Ectodermal cell (in vitro differentiated cells): ENCODE measurements at regions not wholly inside any gene's neighbourhood (a gene's known extent, or its start where the extent isn't known, plus 50 kb on each side); places are given as distances from the start of the nearest gene placed in this dataset.

Source experiments
- H3K27ac ChIP-seq: 2 replicates; pipeline ENCODE4 v1.7.0; 2013; ENCODE audit warnings: mild to moderate bottlenecking, low read depth, low read length; ENCODE audit not compliant: insufficient read depth, poor library complexity, severe bottlenecking
- H3K27me3 ChIP-seq: 2 replicates; pipeline ENCODE4 v1.7.0; 2013; ENCODE audit warnings: mild to moderate bottlenecking, low read length; ENCODE audit not compliant: insufficient read depth, control insufficient read depth, poor library complexity, severe bottlenecking
- H3K36me3 ChIP-seq: one replicate; pipeline ENCODE4 v1.7.0; 2013; ENCODE audit warnings: low read length; ENCODE audit not compliant: control insufficient read depth, insufficient read depth
- H3K4me1 ChIP-seq: one replicate; pipeline ENCODE4 v1.7.0; 2013; ENCODE audit warnings: low read length; ENCODE audit not compliant: control insufficient read depth, insufficient read depth
- H3K4me3 ChIP-seq: 2 replicates; pipeline ENCODE4 v1.7.0; 2013; ENCODE audit warnings: low read depth, low read length, control low read depth; ENCODE audit not compliant: insufficient read depth
- H3K9me3 ChIP-seq: 2 replicates; pipeline ENCODE4 v1.7.0; 2013; ENCODE audit warnings: mild to moderate bottlenecking, low read length, moderate library complexity; ENCODE audit not compliant: control insufficient read depth
- WGBS, 2 experiments: methylation state at CpG; one replicate each; pipeline ENCODE4 v1.1.7; 2013; ENCODE audit warnings: missing lambda C conversion rate in 2 of 2; 5-methylcytosine and 5-hydroxymethylcytosine counted together

- Histone ChIP-seq H3K27me3 (no peaks in the 10 kb centered on the region), H3K36me3 (no peaks in the 10 kb centered on the region), H3K4me3 (no peak overlapping the region), H3K27ac (no peak overlapping the region), H3K4me1 (no peaks in the 10 kb centered on the region), H3K9me3 (no peaks in the 10 kb centered on the region)
- WGBS, 2 experiments: 54 to 69% methylated on average over 2 of the region's 2 CpGs
Measured at GRCh38 chr4:123455360-123455759, 58.8 kb downstream of the SPRY1 start.

GRCh38 chr4:123462007-123462406 lies 65.4 kb downstream of the SPRY1 start:
- 97 to 100% methylated on average over 1 to 3 of the region's 3 CpGs for WGBS, 2 experiments
- no peak overlapping the region for H3K27ac ChIP-seq
- H3K4me3 ChIP-seq: no peak overlapping the region
- H3K4me1 ChIP-seq: no peaks in the 10 kb centered on the region
- H3K36me3 ChIP-seq: no peaks in the 10 kb centered on the region
- H3K9me3 ChIP-seq: no peaks in the 10 kb centered on the region
- no peaks in the 10 kb centered on the region for H3K27me3 ChIP-seq

- no peak overlapping the region for H3K27ac ChIP-seq
- 29 to 52% methylated on average over 2 to 3 of the region's 3 CpGs for WGBS, 2 experiments
- no peak overlapping the region for H3K4me3 ChIP-seq
- H3K36me3 ChIP-seq: no peaks in the 10 kb centered on the region
- H3K4me1 ChIP-seq: no peaks in the 10 kb centered on the region
- H3K9me3 ChIP-seq: no peaks in the 10 kb centered on the region
- H3K27me3 ChIP-seq: no peaks in the 10 kb centered on the region
Measured at GRCh38 chr4:123463869-123464268, 67.3 kb downstream of the SPRY1 start.

- Histone ChIP-seq H3K27me3 (no peaks in the 10 kb centered on the region), H3K4me3 (no peak overlapping the region), H3K9me3 (no peaks in the 10 kb centered on the region), H3K27ac (no peak overlapping the region), H3K36me3 (no peaks in the 10 kb centered on the region), H3K4me1 (no peaks in the 10 kb centered on the region)
- 93 to 95% methylated on average over 5 of the region's 6 CpGs for WGBS, 2 experiments
Measured at GRCh38 chr4:123465416-123465815, 68.8 kb downstream of the SPRY1 start.

GRCh38 chr4:123466080-123466785 lies 69.6 kb downstream of the SPRY1 start:
- no peaks in the 10 kb centered on the region for H3K36me3 ChIP-seq
- 59 to 65% methylated on average over 3 of the region's 3 CpGs for WGBS, 2 experiments
- no peak overlapping the region for H3K4me3 ChIP-seq
- H3K4me1 ChIP-seq: no peaks in the 10 kb centered on the region
- no peak overlapping the region for H3K27ac ChIP-seq
- no peaks in the 10 kb centered on the region for H3K9me3 ChIP-seq
- no peaks in the 10 kb centered on the region for H3K27me3 ChIP-seq

- no peak overlapping the region for H3K27ac ChIP-seq
- H3K36me3 ChIP-seq: no peaks in the 10 kb centered on the region
- no peaks in the 10 kb centered on the region for H3K27me3 ChIP-seq
- H3K4me1 ChIP-seq: no peaks in the 10 kb centered on the region
- H3K4me3 ChIP-seq: no peak overlapping the region
- WGBS, 2 experiments: 0 to 45% methylated on average over 1 to 2 of the region's 2 CpGs
- H3K9me3 ChIP-seq: no peaks in the 10 kb centered on the region
Measured at GRCh38 chr4:123468479-123469031, 72.0 kb downstream of the SPRY1 start.

GRCh38 chr4:123469245-123469644 lies 72.7 kb downstream of the SPRY1 start:
- WGBS, 2 experiments: 98 to 100% methylated on average over 1 to 3 of the region's 3 CpGs
- no peaks in the 10 kb centered on the region for H3K36me3 ChIP-seq
- no peak overlapping the region for H3K4me3 ChIP-seq
- H3K9me3 ChIP-seq: no peaks in the 10 kb centered on the region
- no peaks in the 10 kb centered on the region for H3K4me1 ChIP-seq
- no peaks in the 10 kb centered on the region for H3K27me3 ChIP-seq
- no peak overlapping the region for H3K27ac ChIP-seq

- Histone ChIP-seq H3K27me3 (no peaks in the 10 kb centered on the region), H3K4me3 (no peak overlapping the region), H3K27ac (no peak overlapping the region), H3K9me3 (no peaks in the 10 kb centered on the region), H3K36me3 (no peaks in the 10 kb centered on the region), H3K4me1 (no peaks in the 10 kb centered on the region)
- WGBS, 2 experiments: 76 to 100% methylated on average over 2 of the region's 2 CpGs
Measured at GRCh38 chr4:123469696-123470095, 73.1 kb downstream of the SPRY1 start.

GRCh38 chr4:123470640-123471039 lies 74.0 kb downstream of the SPRY1 start:
- no peaks in the 10 kb centered on the region for H3K27me3 ChIP-seq
- no peaks in the 10 kb centered on the region for H3K9me3 ChIP-seq
- 90 to 96% methylated on average over 2 of the region's 2 CpGs for WGBS, 2 experiments
- no peak overlapping the region for H3K4me3 ChIP-seq
- H3K27ac ChIP-seq: no peak overlapping the region
- no peaks in the 10 kb centered on the region for H3K4me1 ChIP-seq
- no peaks in the 10 kb centered on the region for H3K36me3 ChIP-seq

GRCh38 chr4:123471655-123472369 lies 75.2 kb downstream of the SPRY1 start:
- Histone ChIP-seq H3K36me3 (no peaks in the 10 kb centered on the region), H3K4me1 (no peaks in the 10 kb centered on the region), H3K27me3 (no peaks in the 10 kb centered on the region), H3K4me3 (no peak overlapping the region), H3K27ac (no peak overlapping the region), H3K9me3 (no peaks in the 10 kb centered on the region)
- WGBS, 2 experiments: 58 to 82% methylated on average over 2 to 3 of the region's 3 CpGs
